ENCODE measurements at regions not wholly inside any gene's neighbourhood (a gene's known extent, or its start where the extent isn't known, plus 50 kb on each side); places are given as distances from the start of the nearest gene placed in this dataset.
A peak's percentile ranks its signal among the peaks of the same experiment; 100 is the strongest.

GRCh38 chr6:26183581-26184366 is 96.5 kb downstream of the HFE start:
- in situ Hi-C loops (cut with MboI; ENCODE audit: low pct_unique_long_range_greater_than_20kb, low sequenced_read_pairs, unreplicated experiment): loop anchor here (10.0 kb wide), 1 partner anchor 391 kb away; no protein-coding TSS in a partner anchor
- peak; percentile 26 for DNase-seq (ENCODE audit: low spot score)

GRCh38 chr6:26184367-26184891 is 97.2 kb downstream of the HFE start:
- TF ChIP-seq CTCF (IDR thresholded peaks at IDR 0.05; ENCODE audit: extremely low read depth, insufficient read depth, missing control alignments): no peak
- no peak for DNase-seq (ENCODE audit: low spot score)
- in situ Hi-C loops (cut with MboI; ENCODE audit: low pct_unique_long_range_greater_than_20kb, low sequenced_read_pairs, unreplicated experiment): loop anchor here (10.0 kb wide), 1 partner anchor 390 kb away; no protein-coding TSS in a partner anchor

More at GRCh38 chr6:26183581-26184366, 96.5 kb downstream of the HFE start:
- TF ChIP-seq CTCF (IDR thresholded peaks at IDR 0.05; ENCODE audit: extremely low read depth, insufficient read depth, missing control alignments): no peak

- no peak for TF ChIP-seq CTCF (IDR thresholded peaks at IDR 0.05; ENCODE audit: extremely low read depth, insufficient read depth, missing control alignments)
- in situ Hi-C loops (cut with MboI; ENCODE audit: low pct_unique_long_range_greater_than_20kb, low sequenced_read_pairs, unreplicated experiment): loop anchor here (10.0 kb wide), 1 partner anchor 390 kb away; no protein-coding TSS in a partner anchor
- no peak for DNase-seq (ENCODE audit: low spot score)
Measured at GRCh38 chr6:26185004-26185403, 97.8 kb downstream of the HFE start.

GRCh38 chr6:26185802-26186201 is 98.6 kb downstream of the HFE start:
- no peak for TF ChIP-seq CTCF (IDR thresholded peaks at IDR 0.05; ENCODE audit: extremely low read depth, insufficient read depth, missing control alignments)
- in situ Hi-C loops (cut with MboI; ENCODE audit: low pct_unique_long_range_greater_than_20kb, low sequenced_read_pairs, unreplicated experiment): loop anchor here (10.0 kb wide), 1 partner anchor 389 kb away; no protein-coding TSS in a partner anchor
- no peak for DNase-seq (ENCODE audit: low spot score)

GRCh38 chr6:26186652-26187051 is 99.4 kb downstream of the HFE start:
- no peak for TF ChIP-seq CTCF (IDR thresholded peaks at IDR 0.05; ENCODE audit: extremely low read depth, insufficient read depth, missing control alignments)
- DNase-seq (ENCODE audit: low spot score): no peak
- in situ Hi-C loops (cut with MboI; ENCODE audit: low pct_unique_long_range_greater_than_20kb, low sequenced_read_pairs, unreplicated experiment): loop anchor here (10.0 kb wide), 1 partner anchor 388 kb away; no protein-coding TSS in a partner anchor

GRCh38 chr6:26187292-26187691 is 100.1 kb downstream of the HFE start:
- DNase-seq (ENCODE audit: low spot score): no peak
- in situ Hi-C loops (cut with MboI; ENCODE audit: low pct_unique_long_range_greater_than_20kb, low sequenced_read_pairs, unreplicated experiment): loop anchor here (10.0 kb wide), 1 partner anchor 388 kb away; no protein-coding TSS in a partner anchor
- TF ChIP-seq CTCF (IDR thresholded peaks at IDR 0.05; ENCODE audit: extremely low read depth, insufficient read depth, missing control alignments): no peak

Data from GM13977 (cell line).